ENCODE measurements at regions not wholly inside any gene's neighbourhood (a gene's known extent, or its start where the extent isn't known, plus 50 kb on each side); places are given as distances from the start of the nearest gene placed in this dataset.

- TF ChIP-seq, protein P1, sequence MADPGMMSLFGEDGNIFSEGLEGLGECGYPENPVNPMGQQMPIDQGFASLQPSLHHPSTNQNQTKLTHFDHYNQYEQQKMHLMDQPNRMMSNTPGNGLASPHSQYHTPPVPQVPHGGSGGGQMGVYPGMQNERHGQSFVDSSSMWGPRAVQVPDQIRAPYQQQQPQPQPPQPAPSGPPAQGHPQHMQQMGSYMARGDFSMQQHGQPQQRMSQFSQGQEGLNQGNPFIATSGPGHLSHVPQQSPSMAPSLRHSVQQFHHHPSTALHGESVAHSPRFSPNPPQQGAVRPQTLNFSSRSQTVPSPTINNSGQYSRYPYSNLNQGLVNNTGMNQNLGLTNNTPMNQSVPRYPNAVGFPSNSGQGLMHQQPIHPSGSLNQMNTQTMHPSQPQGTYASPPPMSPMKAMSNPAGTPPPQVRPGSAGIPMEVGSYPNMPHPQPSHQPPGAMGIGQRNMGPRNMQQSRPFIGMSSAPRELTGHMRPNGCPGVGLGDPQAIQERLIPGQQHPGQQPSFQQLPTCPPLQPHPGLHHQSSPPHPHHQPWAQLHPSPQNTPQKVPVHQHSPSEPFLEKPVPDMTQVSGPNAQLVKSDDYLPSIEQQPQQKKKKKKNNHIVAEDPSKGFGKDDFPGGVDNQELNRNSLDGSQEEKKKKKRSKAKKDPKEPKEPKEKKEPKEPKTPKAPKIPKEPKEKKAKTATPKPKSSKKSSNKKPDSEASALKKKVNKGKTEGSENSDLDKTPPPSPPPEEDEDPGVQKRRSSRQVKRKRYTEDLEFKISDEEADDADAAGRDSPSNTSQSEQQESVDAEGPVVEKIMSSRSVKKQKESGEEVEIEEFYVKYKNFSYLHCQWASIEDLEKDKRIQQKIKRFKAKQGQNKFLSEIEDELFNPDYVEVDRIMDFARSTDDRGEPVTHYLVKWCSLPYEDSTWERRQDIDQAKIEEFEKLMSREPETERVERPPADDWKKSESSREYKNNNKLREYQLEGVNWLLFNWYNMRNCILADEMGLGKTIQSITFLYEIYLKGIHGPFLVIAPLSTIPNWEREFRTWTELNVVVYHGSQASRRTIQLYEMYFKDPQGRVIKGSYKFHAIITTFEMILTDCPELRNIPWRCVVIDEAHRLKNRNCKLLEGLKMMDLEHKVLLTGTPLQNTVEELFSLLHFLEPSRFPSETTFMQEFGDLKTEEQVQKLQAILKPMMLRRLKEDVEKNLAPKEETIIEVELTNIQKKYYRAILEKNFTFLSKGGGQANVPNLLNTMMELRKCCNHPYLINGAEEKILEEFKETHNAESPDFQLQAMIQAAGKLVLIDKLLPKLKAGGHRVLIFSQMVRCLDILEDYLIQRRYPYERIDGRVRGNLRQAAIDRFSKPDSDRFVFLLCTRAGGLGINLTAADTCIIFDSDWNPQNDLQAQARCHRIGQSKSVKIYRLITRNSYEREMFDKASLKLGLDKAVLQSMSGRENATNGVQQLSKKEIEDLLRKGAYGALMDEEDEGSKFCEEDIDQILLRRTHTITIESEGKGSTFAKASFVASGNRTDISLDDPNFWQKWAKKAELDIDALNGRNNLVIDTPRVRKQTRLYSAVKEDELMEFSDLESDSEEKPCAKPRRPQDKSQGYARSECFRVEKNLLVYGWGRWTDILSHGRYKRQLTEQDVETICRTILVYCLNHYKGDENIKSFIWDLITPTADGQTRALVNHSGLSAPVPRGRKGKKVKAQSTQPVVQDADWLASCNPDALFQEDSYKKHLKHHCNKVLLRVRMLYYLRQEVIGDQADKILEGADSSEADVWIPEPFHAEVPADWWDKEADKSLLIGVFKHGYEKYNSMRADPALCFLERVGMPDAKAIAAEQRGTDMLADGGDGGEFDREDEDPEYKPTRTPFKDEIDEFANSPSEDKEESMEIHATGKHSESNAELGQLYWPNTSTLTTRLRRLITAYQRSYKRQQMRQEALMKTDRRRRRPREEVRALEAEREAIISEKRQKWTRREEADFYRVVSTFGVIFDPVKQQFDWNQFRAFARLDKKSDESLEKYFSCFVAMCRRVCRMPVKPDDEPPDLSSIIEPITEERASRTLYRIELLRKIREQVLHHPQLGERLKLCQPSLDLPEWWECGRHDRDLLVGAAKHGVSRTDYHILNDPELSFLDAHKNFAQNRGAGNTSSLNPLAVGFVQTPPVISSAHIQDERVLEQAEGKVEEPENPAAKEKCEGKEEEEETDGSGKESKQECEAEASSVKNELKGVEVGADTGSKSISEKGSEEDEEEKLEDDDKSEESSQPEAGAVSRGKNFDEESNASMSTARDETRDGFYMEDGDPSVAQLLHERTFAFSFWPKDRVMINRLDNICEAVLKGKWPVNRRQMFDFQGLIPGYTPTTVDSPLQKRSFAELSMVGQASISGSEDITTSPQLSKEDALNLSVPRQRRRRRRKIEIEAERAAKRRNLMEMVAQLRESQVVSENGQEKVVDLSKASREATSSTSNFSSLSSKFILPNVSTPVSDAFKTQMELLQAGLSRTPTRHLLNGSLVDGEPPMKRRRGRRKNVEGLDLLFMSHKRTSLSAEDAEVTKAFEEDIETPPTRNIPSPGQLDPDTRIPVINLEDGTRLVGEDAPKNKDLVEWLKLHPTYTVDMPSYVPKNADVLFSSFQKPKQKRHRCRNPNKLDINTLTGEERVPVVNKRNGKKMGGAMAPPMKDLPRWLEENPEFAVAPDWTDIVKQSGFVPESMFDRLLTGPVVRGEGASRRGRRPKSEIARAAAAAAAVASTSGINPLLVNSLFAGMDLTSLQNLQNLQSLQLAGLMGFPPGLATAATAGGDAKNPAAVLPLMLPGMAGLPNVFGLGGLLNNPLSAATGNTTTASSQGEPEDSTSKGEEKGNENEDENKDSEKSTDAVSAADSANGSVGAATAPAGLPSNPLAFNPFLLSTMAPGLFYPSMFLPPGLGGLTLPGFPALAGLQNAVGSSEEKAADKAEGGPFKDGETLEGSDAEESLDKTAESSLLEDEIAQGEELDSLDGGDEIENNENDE (IDR thresholded peaks at IDR 0.05; ENCODE audit: insufficient replicate concordance, low read length): no peak
- TF ChIP-seq CHD1 (IDR thresholded peaks at IDR 0.05; ENCODE audit: low read depth, low read length) (no peak), SUZ12 (IDR thresholded peaks at IDR 0.05; ENCODE audit: low read length) (no peak), SP2 (IDR thresholded peaks at IDR 0.05; ENCODE audit: low read length) (no peak), RAD21 (IDR thresholded peaks at IDR 0.05 in 1 of 2, conservative IDR thresholded peaks at IDR 0.05 in 1 of 2; ENCODE audit: low read depth in 2 of 2, low read length in 2 of 2) (no peak), SP1 (IDR thresholded peaks at IDR 0.05; ENCODE audit: low read depth, low read length) (no peak), KDM1A (IDR thresholded peaks at IDR 0.05; ENCODE audit: borderline replicate concordance, low read length) (no peak)
- TF ChIP-seq, protein P2, sequence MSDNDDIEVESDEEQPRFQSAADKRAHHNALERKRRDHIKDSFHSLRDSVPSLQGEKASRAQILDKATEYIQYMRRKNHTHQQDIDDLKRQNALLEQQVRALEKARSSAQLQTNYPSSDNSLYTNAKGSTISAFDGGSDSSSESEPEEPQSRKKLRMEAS (IDR thresholded peaks at IDR 0.05): no peak
Measured at GRCh38 chr2:172297950-172298349, 129.4 kb upstream of the ITGA6 start (continued).
